Erythroblast (primary cell): ENCODE measurements at regions not wholly inside any gene's neighbourhood (a gene's known extent, or its start where the extent isn't known, plus 50 kb on each side); places are given as distances from the start of the nearest gene placed in this dataset.

Experiments used
- GATA1 ChIP-seq: IDR thresholded peaks from 2 replicates; pipeline ENCODE4 v1.6.1; 2011; ENCODE audit warnings: low read depth, mild to moderate bottlenecking, control low read depth, low read length, moderate library complexity
- POLR2A ChIP-seq: IDR thresholded peaks from 2 replicates; pipeline ENCODE4 v1.6.1; 2011; ENCODE audit warnings: mild to moderate bottlenecking, low read length

- TF ChIP-seq POLR2A (no peak), GATA1 (no peak)
Measured at GRCh38 chr9:81871695-81872094, 56.5 kb upstream of the SPATA31D4 start.
